HepG2 (cell line): ENCODE measurements at regions not wholly inside any gene's neighbourhood (a gene's known extent, or its start where the extent isn't known, plus 50 kb on each side); places are given as distances from the start of the nearest gene placed in this dataset.

ENCODE experiments used
- ATAC-seq: fragments of 200-7000 bp; cut with Tn5 transposase; 3 replicates; pipeline ENCODE4 v1.9.1; 2020; ENCODE audit warnings: mild to moderate bottlenecking, moderate library complexity
- BruUV-seq: library from RNA; stranded (reverse); fragments of 400-500 nt; replicated peaks from 2 replicates; lab custom pipeline; 2021; lab: Mats Ljungman, UMichigan
- CTCF ChIA-PET: fragments of 300-600 bp; formaldehyde crosslinking; extraction: SDS; loops from one replicate; lab custom pipeline; 2021; ENCODE audit warnings: low total read pairs, inconsistent platforms, low intra/inter-chr PET ratio; lab: Yijun Ruan, JAX
- POLR2A ChIA-PET: fragments of 350-600 bp; sonication (Branson Sonifier 250); formaldehyde crosslinking; loops from one replicate; lab custom pipeline; 2020; ENCODE audit warnings: antibody characterized with exemption, inconsistent platforms; lab: Yijun Ruan, JAX
- DNase-seq: peaks from one replicate; pipeline ENCODE4 v3.0.0-alpha.2; 2015; ENCODE audit warnings: low spot score
- FAIRE-seq: peaks from 3 replicates; lab custom pipeline; 2011; peaks lifted over from hg19 to GRCh38; lab: Jason Lieb, UNC
- H2AFZ ChIP-seq: one replicate; pipeline ENCODE4 v1.6.1; 2011; ENCODE audit warnings: low read length, inconsistent platforms
- H3K27ac ChIP-seq: fragments of 300-600 bp; 3 replicates; pipeline ENCODE4 v1.8.0; 2011; ENCODE audit warnings: mixed run types, mild to moderate bottlenecking, mixed read lengths, low read length, inconsistent platforms; ENCODE audit not compliant: insufficient read depth; ENCODE audit errors: extremely low read length
- H3K27me3 ChIP-seq, 2 experiments: fragments of 200-600 bp in 1 of 2; 2 replicates in 1 of 2; 3 replicates in 1 of 2; pipeline versions ENCODE4 v1.6.0 to v1.8.0; 2011; ENCODE audit warnings: low read length in 2 of 2, mild to moderate bottlenecking in 2 of 2, moderate library complexity in 2 of 2, inconsistent platforms in 1 of 2; ENCODE audit not compliant: insufficient read depth in 2 of 2, control insufficient read depth in 1 of 2
- H3K36me3 ChIP-seq, 2 experiments: fragments of 200-600 bp in 1 of 2; replicated peaks in 1 of 2; 2 replicates in 1 of 2; 3 replicates in 1 of 2; pipeline versions ENCODE4 v1.5.1 to v1.8.0; 2011; ENCODE audit warnings: low read length in 2 of 2, inconsistent platforms in 1 of 2; ENCODE audit not compliant: insufficient read depth in 2 of 2, control insufficient read depth in 1 of 2
- H3K4me1 ChIP-seq: 2 replicates; pipeline ENCODE4 v1.5.1; 2012; ENCODE audit warnings: low read length, inconsistent platforms; ENCODE audit not compliant: insufficient read depth
- H3K4me2 ChIP-seq: 2 replicates; pipeline ENCODE4 v1.6.0; 2011; ENCODE audit warnings: low read depth, low read length, inconsistent platforms
- H3K4me3 ChIP-seq, 3 experiments: fragments of 200-600 bp in 1 of 3; sonication (generic), shearing (Covaris generic) in 1 of 3; replicated peaks in 1 of 3; 2 replicates each; pipeline ENCODE4 v1.5.1; 2011 to 2016; ENCODE audit warnings: low read length in 3 of 3, inconsistent platforms in 2 of 3, low read depth in 2 of 3, mild to moderate bottlenecking in 2 of 3, control low read depth in 1 of 3, mixed read lengths in 1 of 3; ENCODE audit not compliant: insufficient read depth in 1 of 3
- H3K79me2 ChIP-seq: one replicate; pipeline ENCODE4 v1.6.1; 2011; ENCODE audit warnings: low read length, inconsistent platforms; ENCODE audit not compliant: insufficient read depth
- H3K9ac ChIP-seq: 2 replicates; pipeline ENCODE4 v1.6.0; 2011; ENCODE audit warnings: mild to moderate bottlenecking, low read depth, low read length, inconsistent platforms; ENCODE audit not compliant: insufficient read depth
- H3K9me3 ChIP-seq: 2 replicates; pipeline ENCODE4 v1.5.1; 2012; ENCODE audit warnings: mild to moderate bottlenecking, low read length
- H4K20me1 ChIP-seq: 2 replicates; pipeline ENCODE4 v1.6.0; 2011; ENCODE audit warnings: inconsistent platforms, mild to moderate bottlenecking, low read length, moderate library complexity; ENCODE audit not compliant: insufficient read depth
- CBX2 ChIP-seq, 2 experiments: fragments of 200-600 bp in 1 of 2; sonication (generic); formaldehyde crosslinking in 1 of 2; IDR thresholded peaks; 2 replicates each; pipeline versions ENCODE4 v1.7.0 to v1.8.1; 2018 to 2022; ENCODE audit warnings: low read depth in 2 of 2, low read length in 1 of 2, mild to moderate bottlenecking in 1 of 2, missing genetic modification reagents in 1 of 2
- E2F2 ChIP-seq: sonication (generic); formaldehyde crosslinking; IDR thresholded peaks from 2 replicates; pipeline ENCODE4 v1.4.0; 2020; ENCODE audit warnings: missing genetic modification reagents, borderline replicate concordance
- FOXP1 ChIP-seq, 2 experiments: fragments of 450-650 bp in 1 of 2; IDR thresholded peaks; 2 replicates each; pipeline ENCODE4 v1.6.1; 2017 to 2018; ENCODE audit warnings: antibody characterized with exemption in 1 of 2
- GMEB1 ChIP-seq: sonication (generic); formaldehyde crosslinking; IDR thresholded peaks from 2 replicates; pipeline ENCODE4 v1.5.1; 2020; ENCODE audit warnings: missing genetic modification reagents, mild to moderate bottlenecking, borderline replicate concordance
- GRHL1 ChIP-seq: sonication (generic); formaldehyde crosslinking; conservative IDR thresholded peaks from 2 replicates; pipeline ENCODE4 v1.8.0; 2022; ENCODE audit warnings: missing genetic modification reagents
- KAT7 ChIP-seq: IDR thresholded peaks from 2 replicates; pipeline ENCODE4 v1.6.1; 2018; ENCODE audit warnings: borderline replicate concordance, missing compliant biosample characterization
- MED13 ChIP-seq: sonication (generic); formaldehyde crosslinking; IDR thresholded peaks from 2 replicates; pipeline ENCODE4 v1.5.0; 2020; ENCODE audit warnings: missing genetic modification reagents
- PHF5A ChIP-seq: IDR thresholded peaks from one replicate; pipeline ENCODE4 v1.6.1; 2018; ENCODE audit warnings: low read depth, missing genetic modification reagents; ENCODE audit not compliant: unreplicated experiment
- RAD51 ChIP-seq: fragments of 450-650 bp; IDR thresholded peaks from 2 replicates; pipeline ENCODE4 v1.6.1; 2016; ENCODE audit warnings: borderline replicate concordance
- RBM22 ChIP-seq: fragments of 200-400 bp; formaldehyde crosslinking; optimal IDR thresholded peaks from 2 replicates; pipeline ENCODE3; 2017; ENCODE audit warnings: mild to moderate bottlenecking, low read length, moderate library complexity
- TCF7 ChIP-seq: sonication (generic); IDR thresholded peaks from 2 replicates; pipeline ENCODE4 v1.6.1; 2016; ENCODE audit warnings: antibody characterized with exemption, low read depth
- ZNF18 ChIP-seq: sonication (generic); formaldehyde crosslinking; IDR thresholded peaks from 2 replicates; pipeline ENCODE4 v1.8.0; 2022; ENCODE audit warnings: mild to moderate bottlenecking, missing genetic modification reagents; ENCODE audit not compliant: insufficient replicate concordance
- ZNF350 ChIP-seq: sonication (generic); formaldehyde crosslinking; IDR thresholded peaks from 2 replicates; pipeline ENCODE4 v1.4.0; 2020; ENCODE audit warnings: mild to moderate bottlenecking, low read depth, missing genetic modification reagents, borderline replicate concordance
- ZNF354B ChIP-seq: sonication (generic); formaldehyde crosslinking; IDR thresholded peaks from 2 replicates; pipeline ENCODE4 v1.8.0; 2022; ENCODE audit warnings: mild to moderate bottlenecking, missing genetic modification reagents
- ZNF430 ChIP-seq: sonication (generic); formaldehyde crosslinking; IDR thresholded peaks from 2 replicates; pipeline ENCODE4 v1.9.0; 2021; ENCODE audit warnings: mild to moderate bottlenecking, missing genetic modification reagents
- ZNF496 ChIP-seq: sonication (generic); formaldehyde crosslinking; IDR thresholded peaks from 2 replicates; pipeline ENCODE4 v1.8.1; 2023; ENCODE audit warnings: mild to moderate bottlenecking, moderate library complexity, missing genetic modification reagents; ENCODE audit not compliant: insufficient replicate concordance
- ZNF510 ChIP-seq: sonication (generic); formaldehyde crosslinking; IDR thresholded peaks from 2 replicates; pipeline ENCODE4 v1.4.0; 2020; ENCODE audit warnings: low read depth, mild to moderate bottlenecking, missing genetic modification reagents
- WGBS: methylation state at CpG from one replicate; pipeline ENCODE4 v1.1.6; 2017; ENCODE audit warnings: low lambda C conversion rate; 5-methylcytosine and 5-hydroxymethylcytosine counted together
- in situ Hi-C: cut with HindIII; loops from 2 replicates; pipeline ENCODE4 v1.10.0; 2017; ENCODE audit warnings: low pct_unique_long_range_greater_than_20kb; ENCODE audit not compliant: extremely low pct_ligation_motif_present
- intact Hi-C: fragments of 100-400 bp; cut with micrococcal nuclease; formaldehyde crosslinking; loops from one replicate; pipeline ENCODE4 v1.10.0; 2022; ENCODE audit not compliant: unreplicated experiment

GRCh38 chr20:60246751-60247150, 288.5 kb downstream of the CDH26 start:
- TF ChIP-seq ZNF510 (CRISPR knock-in tag) (no peak), FOXP1 (IDR thresholded peaks at IDR 0.05) (no peak), FOXP1 (CRISPR knock-in tag; IDR thresholded peaks at IDR 0.05) (no peak), ZNF18 (CRISPR knock-in tag) (no peak), MED13 (CRISPR knock-in tag) (no peak), GRHL1 (CRISPR knock-in tag) (no peak), E2F2 (no peak), PHF5A (no peak), TCF7 (no peak), ZNF430 (CRISPR knock-in tag) (no peak), KAT7 (no peak), CBX2 (IDR thresholded peaks at IDR 0.05; ENCODE audit: low read depth, low read length) (no peak), CBX2 (CRISPR knock-in tag; IDR thresholded peaks at IDR 0.05; ENCODE audit: low read depth) (no peak), ZNF496 (CRISPR knock-in tag) (no peak), RBM22 (no peak), GMEB1 (no peak), RAD51 (no peak), ZNF350 (no peak), ZNF354B (CRISPR knock-in tag) (no peak)
- H3K4me3 ChIP-seq, result no peak overlapping the region
- 45% methylated on average over 5 of the region's 5 CpGs for WGBS
- no peak for ATAC-seq
- H3K9me3 ChIP-seq, result no peaks in the 10 kb centered on the region
- DNase-seq, result no peak
- ChIA-PET POLR2A (no interaction called here), CTCF (no interaction called here)
- H2AFZ ChIP-seq, result no peak overlapping the region
- H3K4me1 ChIP-seq, result no peaks in the 10 kb centered on the region
- no peaks in the 10 kb centered on the region for H3K36me3 ChIP-seq
- no peak overlapping the region for H3K9ac ChIP-seq
- in situ Hi-C loops (no loop called here), intact Hi-C loops (no loop called here)
- H3K27ac ChIP-seq, result no peak overlapping the region
- FAIRE-seq, result no peak
- H4K20me1 ChIP-seq, result no peaks in the 10 kb centered on the region
- no peaks in the 10 kb centered on the region for H3K79me2 ChIP-seq
- no peak overlapping the region for H3K4me2 ChIP-seq
- no peaks in the 10 kb centered on the region; a peak in 1 of 5 replicates for H3K27me3 ChIP-seq
- no TSS peak for BruUV-seq
